Ramos (cell line): ENCODE measurements at regions not wholly inside any gene's neighbourhood (a gene's known extent, or its start where the extent isn't known, plus 50 kb on each side); places are given as distances from the start of the nearest gene placed in this dataset.

Experiments
- in situ Hi-C: fragments of 300-500 bp; cut with MboI; formaldehyde crosslinking; loops from one replicate; pipeline ENCODE4 v1.14.3; 2022; ENCODE audit warnings: low sequenced_read_pairs; ENCODE audit not compliant: unreplicated experiment

- in situ Hi-C loops, result no loop called here
These were observed 50.2 kb upstream of the SSBP3 start for GRCh38 chr1:54456361-54456760.
